MM.1S (cell line): ENCODE measurements at regions not wholly inside any gene's neighbourhood (a gene's known extent, or its start where the extent isn't known, plus 50 kb on each side); places are given as distances from the start of the nearest gene placed in this dataset.

ENCODE experiments used
- DNase-seq: peaks from one replicate; pipeline ENCODE4 v3.0.0-alpha.2; 2015
- H2AFZ ChIP-seq: fragments of 300-600 bp; sonication (generic); 2 replicates; pipeline ENCODE4 v1.6.0; 2016; ENCODE audit warnings: antibody characterized with exemption, low read length
- H3F3A ChIP-seq: fragments of 300-600 bp; sonication (generic); 2 replicates; pipeline ENCODE4 v1.6.1; 2016; ENCODE audit warnings: mild to moderate bottlenecking, antibody characterized with exemption, low read length, moderate library complexity, mixed read lengths; ENCODE audit not compliant: insufficient read depth
- H3K27ac ChIP-seq: fragments of 300-600 bp; sonication (generic); 2 replicates; pipeline ENCODE4 v1.5.1; 2016; ENCODE audit warnings: mild to moderate bottlenecking, low read length
- H3K27me3 ChIP-seq: fragments of 300-600 bp; sonication (generic); replicated peaks from 2 replicates; pipeline ENCODE4 v1.6.0; 2016; ENCODE audit warnings: low read length; ENCODE audit not compliant: insufficient read depth
- H3K36me3 ChIP-seq: fragments of 300-600 bp; sonication (generic); replicated peaks from 2 replicates; pipeline ENCODE4 v1.6.1; 2016; ENCODE audit warnings: mild to moderate bottlenecking, low read length, mixed read lengths; ENCODE audit not compliant: insufficient read depth
- H3K4me1 ChIP-seq: fragments of 300-600 bp; sonication (generic); 2 replicates; pipeline ENCODE4 v1.6.1; 2016; ENCODE audit warnings: low read length, mixed read lengths
- H3K4me2 ChIP-seq: fragments of 300-600 bp; sonication (generic); 2 replicates; pipeline ENCODE4 v1.6.0; 2016; ENCODE audit warnings: low read depth, low read length
- H3K4me3 ChIP-seq: fragments of 300-600 bp; sonication (generic); 2 replicates; pipeline ENCODE4 v1.5.1; 2016; ENCODE audit warnings: low read length, mixed read lengths
- H3K79me2 ChIP-seq: fragments of 300-600 bp; sonication (generic); 2 replicates; pipeline ENCODE4 v1.6.1; 2016; ENCODE audit warnings: mixed run types, low read length, mixed read lengths
- H3K9ac ChIP-seq: fragments of 300-600 bp; sonication (generic); 2 replicates; pipeline ENCODE4 v1.6.1; 2016; ENCODE audit warnings: low read length, mixed read lengths
- H3K9me2 ChIP-seq: fragments of 300-600 bp; sonication (generic); replicated peaks from 2 replicates; pipeline ENCODE4 v1.6.1; 2016; ENCODE audit warnings: mild to moderate bottlenecking, low read length, mixed read lengths; ENCODE audit not compliant: insufficient read depth
- H3K9me3 ChIP-seq: fragments of 300-600 bp; sonication (generic); replicated peaks from 2 replicates; pipeline ENCODE4 v1.6.1; 2016; ENCODE audit warnings: mild to moderate bottlenecking, low read length, mixed read lengths; ENCODE audit not compliant: insufficient read depth
- H4K20me1 ChIP-seq: fragments of 300-600 bp; sonication (generic); 2 replicates; pipeline ENCODE4 v1.6.1; 2016; ENCODE audit warnings: mild to moderate bottlenecking, low read length, moderate library complexity, mixed read lengths; ENCODE audit not compliant: insufficient read depth
- EZH2 ChIP-seq: fragments of 300-600 bp; sonication (generic); optimal IDR thresholded peaks from 2 replicates; pipeline ENCODE3; 2017; ENCODE audit warnings: low read depth, mild to moderate bottlenecking, antibody characterized with exemption, low read length, mixed read lengths
- EZH2phosphoT487 ChIP-seq: fragments of 300-600 bp; sonication (generic); IDR thresholded peaks from 2 replicates; pipeline ENCODE4 v1.6.1; 2018; ENCODE audit warnings: antibody characterized with exemption, low read length
- TF ChIP-seq, protein P1 (sequence below): fragments of 300-600 bp; sonication (generic); IDR thresholded peaks from 2 replicates; pipeline ENCODE4 v1.5.1; 2016; ENCODE audit warnings: antibody characterized with exemption, low read length, mixed read lengths

DNA sequence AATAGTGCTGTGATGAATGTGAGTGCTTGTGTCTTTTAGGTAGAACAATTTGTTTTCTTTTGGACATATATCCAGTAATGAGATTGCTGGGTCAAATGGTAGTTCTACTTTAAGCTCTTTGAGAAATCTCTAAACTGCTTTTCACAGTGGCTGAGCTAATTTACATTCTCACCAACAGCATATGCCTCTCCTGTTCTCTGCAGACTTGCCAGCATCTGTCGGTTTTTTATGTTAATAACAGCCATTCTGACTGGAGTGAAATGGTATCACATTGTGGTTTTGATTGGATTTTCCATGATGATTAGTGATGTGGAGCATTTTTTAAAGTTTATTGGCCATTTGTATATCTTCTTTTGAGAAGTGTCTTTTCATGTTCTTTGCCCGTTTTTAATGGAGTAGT lies 647.3 kb upstream of the ADAMTS5 start:
- no peak for DNase-seq
- Histone ChIP-seq H3K27ac (no peak overlapping the region), H3K9me3 (no peaks in the 10 kb centered on the region), H3K36me3 (no peaks in the 10 kb centered on the region), H3K4me2 (no peak overlapping the region), H2AFZ (no peak overlapping the region), H3K4me3 (no peak overlapping the region), H4K20me1 (no peaks in the 10 kb centered on the region), H3K9ac (no peak overlapping the region), H3F3A (no peaks in the 10 kb centered on the region), H3K4me1 (no peaks in the 10 kb centered on the region), H3K79me2 (no peaks in the 10 kb centered on the region), H3K27me3 (no peaks in the 10 kb centered on the region), H3K9me2 (no peaks in the 10 kb centered on the region)
- TF ChIP-seq EZH2 (no peak), EZH2phosphoT487 (no peak)
- TF ChIP-seq, protein P1, sequence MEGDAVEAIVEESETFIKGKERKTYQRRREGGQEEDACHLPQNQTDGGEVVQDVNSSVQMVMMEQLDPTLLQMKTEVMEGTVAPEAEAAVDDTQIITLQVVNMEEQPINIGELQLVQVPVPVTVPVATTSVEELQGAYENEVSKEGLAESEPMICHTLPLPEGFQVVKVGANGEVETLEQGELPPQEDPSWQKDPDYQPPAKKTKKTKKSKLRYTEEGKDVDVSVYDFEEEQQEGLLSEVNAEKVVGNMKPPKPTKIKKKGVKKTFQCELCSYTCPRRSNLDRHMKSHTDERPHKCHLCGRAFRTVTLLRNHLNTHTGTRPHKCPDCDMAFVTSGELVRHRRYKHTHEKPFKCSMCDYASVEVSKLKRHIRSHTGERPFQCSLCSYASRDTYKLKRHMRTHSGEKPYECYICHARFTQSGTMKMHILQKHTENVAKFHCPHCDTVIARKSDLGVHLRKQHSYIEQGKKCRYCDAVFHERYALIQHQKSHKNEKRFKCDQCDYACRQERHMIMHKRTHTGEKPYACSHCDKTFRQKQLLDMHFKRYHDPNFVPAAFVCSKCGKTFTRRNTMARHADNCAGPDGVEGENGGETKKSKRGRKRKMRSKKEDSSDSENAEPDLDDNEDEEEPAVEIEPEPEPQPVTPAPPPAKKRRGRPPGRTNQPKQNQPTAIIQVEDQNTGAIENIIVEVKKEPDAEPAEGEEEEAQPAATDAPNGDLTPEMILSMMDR = no peak

DNA sequence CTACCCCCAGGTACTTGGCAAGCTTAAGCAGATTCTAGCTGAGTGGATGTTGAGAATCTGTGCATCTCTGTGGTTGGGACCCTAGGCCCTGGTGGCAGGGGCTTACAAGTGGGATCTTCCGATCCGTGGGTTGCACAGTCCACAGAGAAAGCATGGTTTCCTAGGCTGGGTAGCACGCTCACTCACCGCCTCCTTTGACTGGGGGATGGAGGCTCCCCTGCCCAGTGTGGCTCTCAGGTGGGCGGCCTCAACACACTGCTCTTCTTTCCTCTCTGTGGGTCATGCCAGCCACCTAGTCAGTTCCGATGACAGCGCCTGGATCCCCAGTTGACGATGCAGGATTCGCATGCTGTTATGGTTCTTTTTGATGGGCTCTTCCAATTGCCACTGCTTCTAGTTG lies 639.5 kb upstream of the ADAMTS5 start:
- Histone ChIP-seq H3K9me2 (no peaks in the 10 kb centered on the region), H3K4me2 (no peak overlapping the region), H3K27ac (no peak overlapping the region), H3K9me3 (no peaks in the 10 kb centered on the region), H4K20me1 (no peaks in the 10 kb centered on the region), H3K27me3 (no peaks in the 10 kb centered on the region), H3F3A (no peaks in the 10 kb centered on the region), H2AFZ (no peak overlapping the region), H3K4me1 (no peaks in the 10 kb centered on the region), H3K36me3 (no peaks in the 10 kb centered on the region), H3K79me2 (no peaks in the 10 kb centered on the region), H3K9ac (no peak overlapping the region), H3K4me3 (no peak overlapping the region)
- TF ChIP-seq EZH2phosphoT487 (no peak), EZH2 (no peak)
- TF ChIP-seq, protein P1 = no peak
- DNase-seq = no peak

GRCh38 chr21:27596196-27596595 lies 629.3 kb upstream of the ADAMTS5 start:
- H3K79me2 ChIP-seq = no peaks in the 10 kb centered on the region
- no peaks in the 10 kb centered on the region for H3K4me1 ChIP-seq
- H3K27me3 ChIP-seq = no peaks in the 10 kb centered on the region
- H3K9ac ChIP-seq = no peak overlapping the region
- no peak overlapping the region for H2AFZ ChIP-seq
- no peaks in the 10 kb centered on the region for H3K36me3 ChIP-seq
- H3K9me2 ChIP-seq = no peaks in the 10 kb centered on the region
- H3F3A ChIP-seq = no peaks in the 10 kb centered on the region
- DNase-seq = no peak
- no peak overlapping the region for H3K4me3 ChIP-seq
- H4K20me1 ChIP-seq = no peaks in the 10 kb centered on the region
- no peak overlapping the region for H3K27ac ChIP-seq
- TF ChIP-seq EZH2phosphoT487 = no peak
- no peak for TF ChIP-seq EZH2
- TF ChIP-seq, protein P1 = no peak
- no peaks in the 10 kb centered on the region for H3K9me3 ChIP-seq
- H3K4me2 ChIP-seq = no peak overlapping the region

- no peaks in the 10 kb centered on the region for H3F3A ChIP-seq
- H3K9me3 ChIP-seq = no peaks in the 10 kb centered on the region
- H3K27ac ChIP-seq = no peak overlapping the region
- H3K4me3 ChIP-seq = no peak overlapping the region
- no peak overlapping the region for H3K4me2 ChIP-seq
- no peak overlapping the region for H2AFZ ChIP-seq
- H3K36me3 ChIP-seq = no peaks in the 10 kb centered on the region
- no peaks in the 10 kb centered on the region for H3K4me1 ChIP-seq
- H4K20me1 ChIP-seq = no peaks in the 10 kb centered on the region
- H3K9ac ChIP-seq = no peak overlapping the region
- no peaks in the 10 kb centered on the region for H3K9me2 ChIP-seq
- no peaks in the 10 kb centered on the region for H3K27me3 ChIP-seq
- no peaks in the 10 kb centered on the region for H3K79me2 ChIP-seq
- TF ChIP-seq EZH2phosphoT487 = no peak
- TF ChIP-seq, protein P1 = no peak
- no peak for TF ChIP-seq EZH2
- DNase-seq = no peak
Observed at GRCh38 chr21:27595716-27596115, 628.8 kb upstream of the ADAMTS5 start.
